NT2/D1 (cell line): ENCODE measurements at regions not wholly inside any gene's neighbourhood (a gene's known extent, or its start where the extent isn't known, plus 50 kb on each side); places are given as distances from the start of the nearest gene placed in this dataset.

Source experiments
- DNase-seq: peaks from one replicate; pipeline ENCODE4 v3.0.0-alpha.2; 2011; ENCODE audit warnings: low read depth, low spot score
- H3K27me3 ChIP-seq: 2 replicates; pipeline ENCODE4 v1.6.0; 2011; ENCODE audit warnings: mild to moderate bottlenecking; ENCODE audit not compliant: insufficient read length, insufficient read depth
- H3K36me3 ChIP-seq: 2 replicates; pipeline ENCODE4 v1.6.1; 2011; ENCODE audit warnings: mild to moderate bottlenecking, low read length, mixed read lengths; ENCODE audit not compliant: insufficient read depth, insufficient read length
- H3K4me1 ChIP-seq: 2 replicates; pipeline ENCODE4 v1.5.1; 2011; ENCODE audit not compliant: insufficient read depth, insufficient read length
- H3K4me3 ChIP-seq: 2 replicates; pipeline ENCODE4 v1.5.1; 2011; ENCODE audit warnings: low read depth; ENCODE audit not compliant: insufficient read length
- H3K9ac ChIP-seq: 2 replicates; pipeline ENCODE4 v1.6.0; 2011; ENCODE audit warnings: low read depth; ENCODE audit not compliant: insufficient read length
- H3K9me3 ChIP-seq: 2 replicates; pipeline ENCODE4 v1.5.1; 2011; ENCODE audit warnings: mild to moderate bottlenecking, low read length; ENCODE audit not compliant: insufficient read depth
- SUZ12 ChIP-seq: IDR thresholded peaks from 2 replicates; pipeline ENCODE4 v1.6.1; 2011; ENCODE audit not compliant: insufficient read length, insufficient read depth; ENCODE audit errors: extremely low read depth
- YY1 ChIP-seq: IDR thresholded peaks from 2 replicates; pipeline ENCODE4 v1.6.1; 2011; ENCODE audit not compliant: insufficient read length, insufficient read depth
- ZNF274 ChIP-seq: IDR thresholded peaks from 2 replicates; pipeline ENCODE4 v1.6.1; 2011; ENCODE audit warnings: mild to moderate bottlenecking, low read depth, low read length

DNA sequence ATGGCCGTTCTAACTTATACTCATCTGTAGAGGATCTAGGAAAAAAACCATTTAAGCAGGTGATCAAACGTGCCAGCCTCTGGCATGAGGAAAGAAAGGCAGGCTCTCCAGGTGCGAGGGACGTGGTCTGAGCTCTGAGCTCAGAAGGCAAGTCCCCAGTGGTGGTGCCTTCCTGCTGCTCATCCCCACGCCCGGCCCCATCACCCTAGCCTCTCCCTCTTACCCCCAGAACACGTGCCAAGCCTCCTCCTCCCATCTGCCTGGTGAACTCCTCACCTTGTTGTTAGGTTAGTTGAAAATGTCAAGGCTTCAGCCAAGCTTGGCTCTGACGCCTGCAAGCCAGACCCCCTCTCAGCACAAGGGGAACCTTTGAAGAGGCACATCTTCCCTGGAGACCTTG lies 571.2 kb upstream of the MKI67 start:
- Histone ChIP-seq H3K27me3 (no peaks in the 10 kb centered on the region), H3K4me3 (no peak overlapping the region), H3K9me3 (no peaks in the 10 kb centered on the region), H3K4me1 (no peaks in the 10 kb centered on the region), H3K9ac (no peak overlapping the region), H3K36me3 (no peaks in the 10 kb centered on the region)
- no peak for DNase-seq
- TF ChIP-seq ZNF274, result no peak

DNA sequence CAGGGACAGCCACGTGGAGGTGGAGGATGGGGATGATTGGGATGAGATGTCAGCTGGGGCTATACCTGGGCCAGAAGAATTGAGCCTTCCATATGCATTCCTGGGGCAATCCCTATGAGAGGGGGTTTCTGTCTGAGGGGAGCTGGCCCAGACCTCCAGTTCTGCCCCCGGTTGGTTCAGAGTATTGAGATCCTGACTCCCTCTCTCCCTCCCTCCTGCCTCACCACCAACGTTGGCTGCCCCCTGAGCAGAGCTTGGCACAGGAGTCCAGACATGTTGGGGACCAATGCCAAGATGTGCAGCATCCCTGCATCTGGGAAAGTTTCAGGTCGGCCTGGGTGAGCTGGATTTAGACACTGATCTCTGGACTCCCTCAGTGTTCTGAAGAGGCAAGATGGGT lies 575.2 kb upstream of the MKI67 start:
- Histone ChIP-seq H3K27me3 (no peaks in the 10 kb centered on the region), H3K4me3 (no peak overlapping the region), H3K9me3 (no peaks in the 10 kb centered on the region; the same call in 1 of the 2 replicates), H3K9ac (no peak overlapping the region), H3K4me1 (no peaks in the 10 kb centered on the region), H3K36me3 (no peaks in the 10 kb centered on the region)
- DNase-seq, result no peak
- TF ChIP-seq YY1 (no peak), ZNF274 (no peak), SUZ12 (no peak)

DNA sequence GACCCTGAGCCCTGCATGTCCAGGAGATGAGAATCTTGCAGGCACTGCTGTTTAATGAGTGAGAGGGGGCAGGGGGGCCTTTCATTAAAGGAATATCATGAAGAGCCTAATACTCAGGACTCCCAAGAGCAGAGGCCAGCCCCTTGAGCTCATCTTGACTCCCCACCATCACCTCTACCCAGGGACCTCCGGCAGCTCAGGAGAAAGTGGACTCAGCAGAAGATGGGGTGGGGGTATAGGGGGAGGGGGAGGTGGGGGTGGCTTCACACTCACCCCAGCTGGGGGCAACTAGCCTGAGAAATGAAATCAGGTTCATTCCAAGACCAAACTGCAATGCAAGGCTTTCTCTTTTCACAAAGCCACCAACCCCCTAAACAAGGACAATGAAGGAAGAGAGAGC lies 575.6 kb upstream of the MKI67 start:
- no peaks in the 10 kb centered on the region; the same call in 1 of the 2 replicates for H3K9me3 ChIP-seq
- no peak overlapping the region for H3K4me3 ChIP-seq
- H3K36me3 ChIP-seq, result no peaks in the 10 kb centered on the region
- DNase-seq, result no peak
- H3K4me1 ChIP-seq, result no peaks in the 10 kb centered on the region
- H3K9ac ChIP-seq, result no peak overlapping the region
- no peak for TF ChIP-seq SUZ12
- no peak for TF ChIP-seq YY1
- no peak for TF ChIP-seq ZNF274
- no peaks in the 10 kb centered on the region for H3K27me3 ChIP-seq

DNA sequence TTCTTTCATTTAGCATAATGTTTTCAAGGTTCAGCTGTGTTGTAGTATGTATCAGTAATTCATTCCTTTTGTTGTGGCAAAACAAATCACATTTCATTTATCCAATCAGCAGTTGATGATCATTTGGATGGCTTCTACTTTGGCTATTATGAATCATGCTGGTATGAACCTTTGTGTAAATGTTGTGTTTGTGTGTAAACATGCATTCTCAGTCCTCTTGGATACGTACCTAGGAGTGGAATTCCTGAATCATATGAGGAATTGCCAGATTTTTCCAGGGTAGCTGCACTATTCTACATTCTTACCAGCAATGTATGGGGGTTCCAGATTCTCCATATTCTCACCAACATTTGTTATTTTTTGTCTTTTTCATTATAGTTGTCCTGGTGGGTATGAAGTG lies 578.5 kb upstream of the MKI67 start:
- Histone ChIP-seq H3K9me3 (no peaks in the 10 kb centered on the region; the same call in 1 of the 2 replicates), H3K27me3 (no peaks in the 10 kb centered on the region), H3K36me3 (no peaks in the 10 kb centered on the region), H3K9ac (no peak overlapping the region), H3K4me3 (no peak overlapping the region), H3K4me1 (no peaks in the 10 kb centered on the region)
- no peak for DNase-seq
- no peak for TF ChIP-seq ZNF274
- no peak for TF ChIP-seq YY1
- TF ChIP-seq SUZ12, result no peak

DNA sequence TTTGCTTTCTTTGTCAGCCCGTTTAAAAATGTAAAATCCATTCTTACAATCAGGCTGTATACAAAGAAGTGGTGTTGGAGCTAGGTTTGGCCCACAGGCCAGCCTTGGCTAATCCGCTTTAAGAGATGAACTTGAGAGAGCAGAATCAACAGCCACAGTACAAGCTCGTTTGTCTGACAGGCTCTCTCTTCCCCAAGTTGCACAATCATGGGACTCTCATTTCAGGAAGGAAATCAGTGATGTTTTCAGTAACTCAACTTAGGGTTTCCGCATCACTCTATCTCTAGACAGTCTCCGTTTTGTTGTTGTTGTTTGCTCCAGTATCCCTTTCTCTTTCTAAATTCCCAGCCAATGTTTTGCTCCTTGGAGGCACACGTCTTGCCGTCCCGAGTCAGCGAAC lies 582.0 kb upstream of the MKI67 start:
- Histone ChIP-seq H3K4me3 (no peak overlapping the region), H3K27me3 (no peaks in the 10 kb centered on the region), H3K9ac (no peak overlapping the region), H3K36me3 (no peaks in the 10 kb centered on the region), H3K9me3 (no peaks in the 10 kb centered on the region; the same call in 1 of the 2 replicates), H3K4me1 (no peaks in the 10 kb centered on the region)
- TF ChIP-seq SUZ12 (no peak), ZNF274 (no peak), YY1 (no peak)
- DNase-seq, result no peak

DNA sequence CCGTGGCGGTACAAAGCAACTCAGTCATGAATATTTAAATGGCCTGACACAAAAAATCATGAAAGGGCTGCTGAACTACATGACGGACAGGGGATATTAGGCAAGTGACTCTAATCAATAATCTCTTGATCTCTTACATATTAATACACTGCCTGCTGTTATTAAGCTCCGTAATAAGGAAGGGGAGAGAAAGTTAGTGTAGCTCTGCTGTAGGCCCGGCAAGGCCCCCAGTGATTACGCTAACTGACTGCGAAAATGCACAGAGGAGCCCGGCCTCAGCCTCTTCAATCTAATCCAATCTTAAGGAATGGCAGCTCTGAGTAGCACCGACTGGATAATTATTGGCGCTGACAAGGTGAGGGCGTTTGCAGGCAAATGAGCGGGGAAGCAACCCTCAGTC lies 583.5 kb upstream of the MKI67 start:
- no peaks in the 10 kb centered on the region; the same call in 1 of the 2 replicates for H3K9me3 ChIP-seq
- H3K27me3 ChIP-seq, result no peaks in the 10 kb centered on the region
- H3K9ac ChIP-seq, result no peak overlapping the region
- H3K4me3 ChIP-seq, result no peak overlapping the region
- H3K36me3 ChIP-seq, result no peaks in the 10 kb centered on the region
- DNase-seq, result no peak
- no peaks in the 10 kb centered on the region for H3K4me1 ChIP-seq
- TF ChIP-seq SUZ12 (no peak), ZNF274 (no peak), YY1 (no peak)

DNA sequence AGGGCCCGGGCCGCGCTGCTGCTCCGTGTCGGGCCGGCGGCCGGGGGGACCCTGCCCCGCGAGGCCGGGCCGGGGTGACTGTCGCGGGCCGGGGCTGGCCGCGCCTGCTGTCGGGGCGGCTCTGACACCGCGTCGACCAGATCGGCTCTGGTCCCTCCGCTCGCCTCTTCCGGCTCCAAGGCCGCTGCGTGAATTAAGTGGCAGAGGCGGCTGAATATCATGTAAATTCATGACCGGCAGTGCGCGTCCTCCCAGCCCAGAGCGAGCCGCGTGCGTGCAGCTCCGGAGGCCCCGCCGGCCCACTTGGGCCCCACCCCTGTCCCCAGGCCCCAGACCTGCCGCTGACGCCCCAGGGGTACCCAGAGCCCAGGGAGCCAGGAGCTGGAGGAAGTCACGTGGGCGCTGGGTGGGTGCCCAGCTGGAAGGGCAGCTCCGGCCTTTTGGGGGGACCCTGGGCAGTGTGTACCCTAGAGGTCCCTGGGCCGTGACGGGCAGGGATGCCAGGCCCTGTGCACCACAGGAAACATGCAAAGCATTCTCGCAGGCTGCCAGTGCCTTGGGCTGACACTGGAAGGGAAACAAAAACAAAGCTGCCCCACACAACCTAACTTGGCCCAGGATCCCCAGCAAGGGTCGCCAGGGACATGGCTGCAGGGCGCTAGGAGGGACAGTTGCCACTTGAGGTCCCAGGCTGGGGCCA lies 584.0 kb upstream of the MKI67 start:
- no peak for DNase-seq
- H3K27me3 ChIP-seq, result no peaks in the 10 kb centered on the region
- H3K4me3 ChIP-seq, result no peak overlapping the region
- no peak for TF ChIP-seq ZNF274
- TF ChIP-seq YY1, result no peak
- TF ChIP-seq SUZ12, result no peak
- no peak overlapping the region for H3K9ac ChIP-seq
- H3K36me3 ChIP-seq, result no peaks in the 10 kb centered on the region
- H3K4me1 ChIP-seq, result no peaks in the 10 kb centered on the region
- no peaks in the 10 kb centered on the region; the same call in 1 of the 2 replicates for H3K9me3 ChIP-seq
